HCT116 (cell line): ENCODE measurements at regions not wholly inside any gene's neighbourhood (a gene's known extent, or its start where the extent isn't known, plus 50 kb on each side); places are given as distances from the start of the nearest gene placed in this dataset.

ENCODE experiments used
- ATAC-seq: fragments of 200-7000 bp; cut with Tn5 transposase; 2 replicates; pipeline ENCODE4 v1.9.1; 2020; ENCODE audit warnings: mild to moderate bottlenecking, moderate library complexity
- BruUV-seq: library from RNA; stranded (reverse); fragments of 400-500 nt; replicated peaks from 2 replicates; lab custom pipeline; 2021; lab: Mats Ljungman, UMichigan
- CTCF ChIA-PET: fragments of 300-600 bp; sonication (Branson Sonifier 250); formaldehyde crosslinking; loops from one replicate; lab custom pipeline; 2021; ENCODE audit warnings: antibody characterized with exemption; lab: Charles Lee
- POLR2A ChIA-PET: fragments of 300-600, 350-600 bp; sonication (Branson Sonifier 250); formaldehyde crosslinking; loops from one replicate; lab custom pipeline; 2021; ENCODE audit warnings: antibody characterized with exemption; lab: Charles Lee
- RAD21 ChIA-PET, 2 experiments: fragments of 300-600 bp; sonication (Branson Sonifier 250); formaldehyde crosslinking; loops; one replicate each; lab custom pipeline; 2023; ENCODE audit warnings: low total read pairs in 2 of 2; ENCODE audit not compliant: uncharacterized antibody in 2 of 2, unreplicated experiment in 2 of 2, low non-redundant PET in 1 of 2; lab: Charles Lee
- DNase-seq: peaks from one replicate; pipeline ENCODE4 v3.0.0-alpha.2; 2010; ENCODE audit warnings: low read depth, low spot score
- H2AFZ ChIP-seq: fragments of 200-600 bp; shearing (Covaris generic), sonication (generic); 2 replicates; pipeline ENCODE4 v1.6.1; 2017; ENCODE audit warnings: low read depth, mixed run types, mixed read lengths, antibody characterized with exemption, low read length; ENCODE audit not compliant: poor library complexity, severe bottlenecking
- H3K27ac ChIP-seq: 2 replicates; pipeline ENCODE4 v1.5.1; 2012; ENCODE audit warnings: low read depth, low read length
- H3K27me3 ChIP-seq: fragments of 200-600 bp; sonication (generic); 2 replicates; pipeline ENCODE4 v1.6.1; 2016; ENCODE audit warnings: mixed run types, low read length, mixed read lengths; ENCODE audit not compliant: insufficient read depth
- H3K36me3 ChIP-seq, 2 experiments: fragments of 200-500 bp in 1 of 2; fragments of 200-600 bp in 1 of 2; sonication (Bioruptor generic) in 1 of 2; sonication (generic) in 1 of 2; 2 replicates each; pipeline versions ENCODE4 v1.5.1 to v1.6.1; 2014 to 2016; ENCODE audit warnings: low read length in 2 of 2, inconsistent platforms in 1 of 2, mixed read lengths in 1 of 2, mixed run types in 1 of 2; ENCODE audit not compliant: insufficient read depth in 2 of 2, control insufficient read depth in 1 of 2
- H3K4me1 ChIP-seq, 2 experiments: fragments of 200-600 bp in 1 of 2; sonication (generic) in 1 of 2; 2 replicates each; pipeline versions ENCODE4 v1.5.1 to v1.6.1; 2012 to 2017; ENCODE audit warnings: low read length in 2 of 2, inconsistent platforms in 1 of 2, mild to moderate bottlenecking in 1 of 2, mixed read lengths in 1 of 2, mixed run types in 1 of 2, moderate library complexity in 1 of 2; ENCODE audit not compliant: insufficient read depth in 2 of 2, control insufficient read depth in 1 of 2
- H3K4me2 ChIP-seq: fragments of 200-600 bp; sonication (generic); 2 replicates; pipeline ENCODE4 v1.6.1; 2017; ENCODE audit warnings: mixed run types, low read length, mixed read lengths
- H3K4me3 ChIP-seq, 2 experiments: fragments of 200-600 bp in 1 of 2; sonication (generic) in 1 of 2; replicated peaks in 1 of 2; 2 replicates each; pipeline ENCODE4 v1.5.1; 2011 to 2016; ENCODE audit warnings: low read length in 2 of 2, control low read depth in 1 of 2, low read depth in 1 of 2, mild to moderate bottlenecking in 1 of 2, mixed read lengths in 1 of 2, mixed run types in 1 of 2
- H3K79me2 ChIP-seq: fragments of 200-600 bp; sonication (generic); 2 replicates; pipeline ENCODE4 v1.6.1; 2017; ENCODE audit warnings: mild to moderate bottlenecking, mixed run types, low read length, moderate library complexity, mixed read lengths; ENCODE audit not compliant: insufficient read depth
- H3K9ac ChIP-seq: fragments of 200-600 bp; sonication (generic); 2 replicates; pipeline ENCODE4 v1.6.1; 2016; ENCODE audit warnings: low read length, mixed read lengths
- H3K9me2 ChIP-seq: fragments of 200-600 bp; sonication (generic), shearing (Covaris generic); 2 replicates; pipeline ENCODE4 v1.6.1; 2017; ENCODE audit warnings: mixed run types, mild to moderate bottlenecking, moderate library complexity; ENCODE audit not compliant: insufficient read depth
- H3K9me3 ChIP-seq, 2 experiments: fragments of 200-500 bp in 1 of 2; fragments of 200-600 bp in 1 of 2; sonication (Bioruptor generic) in 1 of 2; sonication (generic) in 1 of 2; 2 replicates each; pipeline ENCODE4 v1.6.1; 2014 to 2017; ENCODE audit warnings: low read length in 2 of 2, mixed read lengths in 2 of 2, inconsistent platforms in 1 of 2, low read depth in 1 of 2, mild to moderate bottlenecking in 1 of 2, mixed run types in 1 of 2, moderate library complexity in 1 of 2; ENCODE audit not compliant: control insufficient read depth in 1 of 2, insufficient read depth in 1 of 2
- H4K20me1 ChIP-seq: fragments of 200-600 bp; sonication (generic), shearing (Covaris generic); 2 replicates; pipeline ENCODE4 v1.6.1; 2017; ENCODE audit warnings: mixed run types, mild to moderate bottlenecking, moderate library complexity; ENCODE audit not compliant: insufficient read depth
- CTCF ChIP-seq, 3 experiments: fragments of 200-600 bp in 1 of 3; sonication (generic) in 1 of 3; IDR thresholded peaks in 2 of 3; conservative IDR thresholded peaks in 1 of 3; 2 replicates each; pipeline ENCODE4 v1.5.1; 2012 to 2017; ENCODE audit warnings: low read depth in 2 of 3, low read length in 2 of 3, antibody characterized with exemption in 1 of 3, borderline replicate concordance in 1 of 3, control low read depth in 1 of 3, mild to moderate bottlenecking in 1 of 3, mixed read lengths in 1 of 3, mixed run types in 1 of 3, moderate library complexity in 1 of 3; ENCODE audit not compliant: insufficient read depth in 1 of 3
- JUND ChIP-seq: IDR thresholded peaks from 2 replicates; pipeline ENCODE4 v1.6.1; 2012
- POLR2AphosphoS5 ChIP-seq: IDR thresholded peaks from 2 replicates; pipeline ENCODE4 v1.6.1; 2011; ENCODE audit warnings: mild to moderate bottlenecking, low read depth, low read length, moderate library complexity
- RAD21 ChIP-seq: IDR thresholded peaks from 2 replicates; pipeline ENCODE4 v1.6.1; 2012; ENCODE audit warnings: low read depth, mild to moderate bottlenecking
- YY1 ChIP-seq: IDR thresholded peaks from 2 replicates; pipeline ENCODE4 v1.6.1; 2011; ENCODE audit warnings: low read length, low read depth, moderate library complexity, mild to moderate bottlenecking; ENCODE audit not compliant: insufficient replicate concordance; ENCODE audit errors: extremely low read depth
- ZBTB33 ChIP-seq: IDR thresholded peaks from 2 replicates; pipeline ENCODE4 v1.6.1; 2011; ENCODE audit warnings: mild to moderate bottlenecking, low read length, moderate library complexity; ENCODE audit not compliant: insufficient replicate concordance; ENCODE audit errors: extremely low read depth
- ZFX ChIP-seq: fragments of 450-650 bp; IDR thresholded peaks from 2 replicates; pipeline ENCODE4 v1.6.1; 2017
- ZNF274 ChIP-seq: fragments of 200-500 bp; sonication (Bioruptor generic); IDR thresholded peaks from 2 replicates; pipeline ENCODE4 v1.6.1; 2014; ENCODE audit warnings: mild to moderate bottlenecking, low read depth, low read length, inconsistent platforms
- intact Hi-C: fragments of 100-400 bp; cut with micrococcal nuclease; formaldehyde crosslinking; loops from 2 replicates; pipeline ENCODE4 v1.10.0; 2022

GRCh38 chrY:8386053-8386452 is 951.2 kb upstream of the TSPY4 start:
- intact Hi-C loops, result no loop called here
- TF ChIP-seq ZBTB33, result no peak
- no peak for TF ChIP-seq CTCF (IDR thresholded peaks at IDR 0.05 in 2 of 3, conservative IDR thresholded peaks at IDR 0.05 in 1 of 3; ENCODE audit: borderline replicate concordance in 1 of 3, insufficient read depth in 1 of 3, low read depth in 2 of 3, low read length in 2 of 3)
- TF ChIP-seq ZFX, result no peak
- TF ChIP-seq POLR2AphosphoS5, result no peak
- no peak for TF ChIP-seq RAD21
- no peak for TF ChIP-seq YY1
- no peak for TF ChIP-seq ZNF274
- no peak for TF ChIP-seq JUND
- ChIA-PET RAD21 (no interaction called here), POLR2A (no interaction called here), CTCF (no interaction called here)
- no peaks in the 10 kb centered on the region for H3K79me2 ChIP-seq
- no peak overlapping the region for H3K9ac ChIP-seq
- no peak for ATAC-seq
- H3K9me2 ChIP-seq, result no peaks in the 10 kb centered on the region
- no peak overlapping the region for H2AFZ ChIP-seq
- H3K9me3 ChIP-seq, result no peaks in the 10 kb centered on the region
- H3K4me2 ChIP-seq, result no peak overlapping the region
- H3K4me1 ChIP-seq, result no peaks in the 10 kb centered on the region
- BruUV-seq, result no TSS peak
- no peak overlapping the region for H3K4me3 ChIP-seq
- H3K27ac ChIP-seq, result no peak overlapping the region
- no peaks in the 10 kb centered on the region for H3K27me3 ChIP-seq
- DNase-seq, result no peak
- no peaks in the 10 kb centered on the region for H4K20me1 ChIP-seq
- H3K36me3 ChIP-seq, result no peaks in the 10 kb centered on the region
